A673 (cell line): ENCODE measurements at regions not wholly inside any gene's neighbourhood (a gene's known extent, or its start where the extent isn't known, plus 50 kb on each side); places are given as distances from the start of the nearest gene placed in this dataset.

ENCODE experiments used
- EZH2 ChIP-seq: fragments of 200-600 bp; sonication (generic); IDR thresholded peaks from 2 replicates; pipeline ENCODE4 v1.6.1; 2017; ENCODE audit warnings: borderline replicate concordance, low read depth, mild to moderate bottlenecking, mixed read lengths, antibody characterized with exemption, low read length; ENCODE audit not compliant: poor library complexity, severe bottlenecking
- TF ChIP-seq, protein P1 (sequence below): fragments of 300-800, 200-600 bp; sonication (generic); conservative IDR thresholded peaks from 2 replicates; pipeline ENCODE4 v1.5.1; 2017; ENCODE audit warnings: low read depth, mild to moderate bottlenecking, antibody characterized with exemption, low read length, moderate library complexity, mixed read lengths

DNA sequence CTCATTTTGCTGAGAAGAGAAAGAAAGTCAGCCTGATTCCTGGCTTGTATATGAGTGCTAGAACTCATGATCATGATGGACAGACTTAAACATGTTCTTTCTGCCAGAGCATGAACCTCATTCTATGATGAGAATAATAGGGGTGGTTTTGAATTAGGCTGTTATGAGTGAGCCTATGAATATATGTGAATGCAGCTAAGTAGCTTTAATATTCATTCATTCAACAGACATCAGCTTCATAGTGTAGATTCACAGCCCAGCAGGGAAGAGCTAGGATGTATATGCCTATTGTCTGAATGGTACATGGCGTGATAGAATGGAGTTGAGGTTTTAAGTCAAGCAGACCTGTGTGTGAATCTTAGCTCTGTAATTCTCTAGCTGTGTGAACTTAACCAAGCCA is 573.2 kb downstream of the DHX35 start:
- TF ChIP-seq, protein P1, sequence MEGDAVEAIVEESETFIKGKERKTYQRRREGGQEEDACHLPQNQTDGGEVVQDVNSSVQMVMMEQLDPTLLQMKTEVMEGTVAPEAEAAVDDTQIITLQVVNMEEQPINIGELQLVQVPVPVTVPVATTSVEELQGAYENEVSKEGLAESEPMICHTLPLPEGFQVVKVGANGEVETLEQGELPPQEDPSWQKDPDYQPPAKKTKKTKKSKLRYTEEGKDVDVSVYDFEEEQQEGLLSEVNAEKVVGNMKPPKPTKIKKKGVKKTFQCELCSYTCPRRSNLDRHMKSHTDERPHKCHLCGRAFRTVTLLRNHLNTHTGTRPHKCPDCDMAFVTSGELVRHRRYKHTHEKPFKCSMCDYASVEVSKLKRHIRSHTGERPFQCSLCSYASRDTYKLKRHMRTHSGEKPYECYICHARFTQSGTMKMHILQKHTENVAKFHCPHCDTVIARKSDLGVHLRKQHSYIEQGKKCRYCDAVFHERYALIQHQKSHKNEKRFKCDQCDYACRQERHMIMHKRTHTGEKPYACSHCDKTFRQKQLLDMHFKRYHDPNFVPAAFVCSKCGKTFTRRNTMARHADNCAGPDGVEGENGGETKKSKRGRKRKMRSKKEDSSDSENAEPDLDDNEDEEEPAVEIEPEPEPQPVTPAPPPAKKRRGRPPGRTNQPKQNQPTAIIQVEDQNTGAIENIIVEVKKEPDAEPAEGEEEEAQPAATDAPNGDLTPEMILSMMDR, result no peak
- TF ChIP-seq EZH2, result no peak
